Daoy (cell line): ENCODE measurements at regions not wholly inside any gene's neighbourhood (a gene's known extent, or its start where the extent isn't known, plus 50 kb on each side); places are given as distances from the start of the nearest gene placed in this dataset.
"Not testable (repeated sequence)": the region's sequence is repeated elsewhere in the genome, so short reads cannot be mapped to it uniquely, and the experiment has no call there.

Source experiments
- DNase-seq: peaks from one replicate; pipeline ENCODE4 v3.0.0-alpha.2; 2015; ENCODE audit warnings: low read depth

DNA sequence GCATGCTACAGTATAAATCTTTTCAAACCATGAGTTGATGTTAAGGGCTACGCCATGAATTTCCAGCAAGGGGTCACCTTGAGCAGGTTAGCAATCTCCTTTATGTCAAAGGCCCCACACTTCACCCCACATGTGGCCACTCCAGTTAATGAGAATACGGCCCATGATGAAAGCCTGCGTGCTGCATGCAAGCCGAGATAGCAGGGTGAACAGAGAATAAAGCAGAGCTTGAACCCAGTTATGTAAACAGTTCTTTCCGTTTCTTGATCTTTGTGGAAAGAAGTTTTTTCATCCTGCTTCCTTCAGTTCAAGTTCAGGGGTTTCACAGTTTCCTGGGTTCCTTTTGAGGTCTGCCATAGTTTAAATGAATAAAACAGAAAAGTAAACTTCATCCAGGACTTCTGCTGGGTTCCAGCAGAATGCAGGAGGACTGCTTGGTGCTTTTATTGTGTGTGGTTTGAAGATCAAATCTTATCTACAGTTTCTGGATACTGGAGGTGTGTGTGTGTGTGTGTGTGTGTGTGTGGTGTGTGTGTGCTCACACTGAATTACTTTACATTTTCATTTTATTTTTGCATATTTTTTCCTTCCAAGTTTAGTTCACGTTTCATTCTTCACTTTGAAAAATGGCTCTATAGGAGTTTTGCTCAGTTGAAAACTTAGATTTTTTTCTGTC, 87.1 kb downstream of the HMHB1 start:
- no peak for DNase-seq

- no peak for DNase-seq
Measured at GRCh38 chr5:143908959-143909358, 97.0 kb downstream of the HMHB1 start.

GRCh38 chr5:143913008-143913752, 101.2 kb downstream of the HMHB1 start:
- peak; percentile 76 for DNase-seq

DNA sequence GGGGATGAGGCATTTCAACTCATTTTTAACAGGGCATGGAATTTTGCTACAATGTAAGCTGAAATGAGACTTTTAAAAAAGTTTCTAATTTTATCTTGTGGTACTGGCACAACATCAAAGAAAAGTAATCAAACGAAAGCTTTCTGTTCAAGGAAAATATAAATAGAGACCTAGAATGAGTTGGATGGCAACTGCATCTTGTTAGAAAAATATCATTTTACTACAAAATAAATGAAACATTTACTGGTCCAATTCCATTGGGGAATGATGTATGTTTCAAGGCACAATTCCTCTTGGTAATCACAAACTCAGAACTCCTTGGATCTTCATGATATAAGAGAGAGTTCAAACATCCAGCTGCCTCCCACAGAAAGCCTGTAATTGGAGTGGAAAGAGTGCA, 102.8 kb downstream of the HMHB1 start:
- no peak for DNase-seq

- no peak for DNase-seq
Measured at GRCh38 chr5:143916451-143916850, 104.5 kb downstream of the HMHB1 start.

DNA sequence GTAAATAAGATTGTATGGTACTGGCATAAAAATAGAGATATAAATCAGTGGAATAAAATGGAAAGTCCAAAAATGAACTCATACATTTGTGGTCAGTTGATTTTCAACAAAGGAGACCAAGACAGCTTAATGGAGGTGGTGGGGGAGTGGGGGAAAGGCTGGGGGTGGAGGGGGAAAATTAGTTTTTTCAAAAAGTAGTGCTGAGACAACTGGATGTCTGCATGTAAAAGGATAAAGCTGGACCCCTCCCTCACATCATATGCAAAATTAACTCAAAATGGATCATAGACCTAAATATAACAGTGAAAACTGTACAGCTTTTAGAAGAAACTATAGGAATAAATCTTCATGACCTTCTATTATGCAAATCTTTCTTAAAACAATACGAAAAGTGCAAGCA, 107.0 kb downstream of the HMHB1 start:
- DNase-seq = no peak

GRCh38 chr5:143920772-143921171, 108.8 kb downstream of the HMHB1 start:
- no peak for DNase-seq

DNA sequence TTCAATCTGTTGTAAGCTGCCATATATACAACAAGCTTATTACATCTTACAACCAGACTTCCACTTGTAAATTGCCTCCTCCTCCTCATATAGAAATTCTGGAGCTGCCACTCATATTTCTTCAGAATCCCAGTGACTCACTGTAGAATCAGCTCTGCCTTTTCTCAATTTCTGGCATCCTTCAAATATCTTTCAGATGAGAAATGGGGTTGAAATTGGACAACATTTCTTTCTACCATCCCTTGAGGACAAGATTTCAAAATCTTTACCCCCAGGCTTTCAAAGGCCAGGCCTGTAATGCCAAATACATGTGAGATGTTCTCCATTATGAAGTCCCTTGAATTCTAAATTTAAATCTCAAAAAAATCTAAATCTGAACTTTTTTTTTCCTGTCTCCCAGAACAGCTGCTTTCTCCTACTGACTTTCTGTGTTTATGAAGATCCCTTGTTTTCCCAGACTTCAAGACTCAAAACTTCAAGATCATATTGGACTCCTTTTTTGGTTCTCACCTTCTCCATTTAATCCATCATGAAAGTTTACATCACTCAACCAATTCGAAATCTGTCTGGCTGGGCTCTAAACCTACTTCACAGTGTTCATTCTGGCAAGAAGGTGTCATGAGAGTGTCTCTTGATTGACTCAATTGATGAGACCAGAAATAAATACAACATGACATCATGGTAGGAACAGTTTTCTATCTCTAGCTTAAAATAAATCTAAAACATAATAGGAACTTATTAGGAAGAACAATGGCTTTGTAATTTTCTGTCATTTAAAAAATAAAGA, 109.8 kb downstream of the HMHB1 start:
- peak; percentile 42 for DNase-seq

DNA sequence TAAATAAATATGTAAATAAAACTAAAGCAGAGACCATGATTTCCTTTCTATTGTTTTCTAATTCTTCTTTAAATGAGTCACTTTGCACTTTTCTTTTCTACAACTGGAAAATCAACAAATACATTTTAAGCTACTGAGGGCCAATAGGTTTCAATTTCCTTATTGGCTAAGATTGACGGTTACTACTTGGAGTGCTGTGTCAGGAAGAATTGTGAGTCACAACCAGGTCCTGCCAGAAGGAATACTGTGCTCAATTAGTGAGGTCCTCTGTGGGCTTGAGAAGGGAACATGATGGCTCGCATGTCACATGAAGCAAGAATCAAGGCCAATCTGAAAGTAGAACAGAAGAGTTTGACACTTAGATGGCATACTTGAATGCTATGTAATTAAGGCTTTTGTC, 110.8 kb downstream of the HMHB1 start:
- peak; percentile 51 for DNase-seq

GRCh38 chr5:143923634-143924266, 111.8 kb downstream of the HMHB1 start:
- peak; percentile 49 for DNase-seq

DNA sequence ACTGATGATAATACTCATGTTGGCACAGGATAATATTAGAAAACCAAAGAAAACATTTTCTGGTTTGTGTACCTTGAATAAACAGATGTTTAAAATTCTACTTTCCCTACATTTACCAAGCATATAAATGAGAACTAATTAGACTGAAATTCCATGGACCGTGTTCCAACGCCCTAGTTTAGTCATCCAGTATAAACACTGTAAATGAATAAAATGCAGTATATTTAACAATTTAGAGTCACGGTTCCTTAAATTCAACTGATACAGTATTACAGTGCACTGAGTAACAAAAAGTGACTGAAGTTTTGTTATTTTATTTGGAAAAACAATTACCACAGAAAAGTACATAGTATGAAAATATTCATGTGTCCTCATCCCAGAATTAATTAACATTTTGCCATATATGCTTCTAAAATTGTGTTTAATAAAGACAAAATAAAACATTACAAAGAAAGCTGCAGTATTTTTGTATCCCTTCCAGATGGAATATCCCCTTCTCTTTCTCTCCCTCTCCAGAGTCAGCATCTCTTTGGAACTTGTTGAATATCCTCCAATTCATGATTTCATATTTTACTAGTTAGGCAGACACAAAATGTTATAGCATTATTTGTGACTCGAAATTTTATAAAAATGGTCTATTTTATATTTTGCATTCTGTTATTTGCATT, 112.5 kb downstream of the HMHB1 start:
- no peak for DNase-seq

- not testable (repeated sequence) for DNase-seq
Measured at GRCh38 chr5:143924979-143925325, 113.0 kb downstream of the HMHB1 start.

DNA sequence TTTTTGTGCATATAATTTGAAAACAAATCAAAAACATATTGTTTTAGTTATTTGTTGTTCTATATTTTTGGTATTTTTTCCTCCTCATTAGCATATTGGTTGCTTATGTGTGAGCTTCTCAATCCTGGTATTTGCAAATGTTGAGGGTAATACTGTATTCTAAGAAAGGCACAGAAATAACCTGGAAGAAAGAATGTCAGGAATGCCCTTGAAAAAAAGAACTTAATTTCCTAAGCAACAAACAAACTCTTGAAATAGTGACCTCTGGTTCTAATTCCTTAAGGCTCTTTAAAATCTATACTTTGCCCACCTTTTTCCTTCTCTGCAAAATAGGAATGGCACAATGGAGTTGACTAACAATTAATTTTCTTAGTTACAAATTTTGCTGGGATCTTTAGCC, 117.5 kb downstream of the HMHB1 start:
- no peak for DNase-seq

DNA sequence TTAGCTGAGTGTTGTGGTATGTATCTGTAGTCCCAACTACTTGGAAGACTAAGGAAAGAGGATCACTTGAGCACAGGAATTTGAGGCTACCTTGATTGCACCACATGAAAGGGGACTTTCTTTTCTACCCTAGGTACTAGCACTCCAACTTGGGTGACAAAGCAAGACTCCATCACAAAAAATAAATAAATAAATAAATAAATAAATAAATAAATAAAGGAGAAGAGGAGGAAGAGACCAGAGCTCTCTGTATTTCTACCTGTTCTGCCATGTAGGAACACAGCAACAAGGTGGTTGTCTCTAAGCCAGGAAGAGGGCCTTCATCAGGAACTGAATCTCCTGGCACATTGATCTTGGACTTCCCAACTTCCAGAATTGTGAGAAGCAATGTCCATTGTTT, 118.6 kb downstream of the HMHB1 start:
- no peak for DNase-seq

DNA sequence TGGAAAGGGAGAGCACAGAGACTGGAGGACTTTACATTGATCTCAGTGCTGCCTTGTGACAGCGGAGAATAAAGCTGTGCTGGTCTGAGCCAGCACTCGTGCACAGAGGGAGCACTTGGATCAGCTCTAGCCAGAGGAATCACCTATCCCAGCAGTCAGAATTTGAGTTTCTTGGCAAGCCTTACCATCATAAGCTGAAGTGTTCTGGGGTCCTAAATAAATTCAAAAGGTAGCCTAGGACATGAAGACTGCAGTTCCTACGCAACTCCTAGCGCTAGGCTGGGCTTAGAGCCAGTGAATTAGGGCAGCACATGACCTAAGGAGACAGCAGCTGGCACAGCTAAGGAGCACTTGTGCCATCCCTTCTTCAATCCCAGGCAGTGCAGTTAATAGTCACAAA, 119.5 kb downstream of the HMHB1 start:
- DNase-seq = no peak

- no peak for DNase-seq
Measured at GRCh38 chr5:143931986-143932385, 120.0 kb downstream of the HMHB1 start.

- no peak for DNase-seq
Measured at GRCh38 chr5:143932584-143932983, 120.6 kb downstream of the HMHB1 start.

GRCh38 chr5:143933451-143933850, 121.5 kb downstream of the HMHB1 start:
- no peak for DNase-seq

- no peak for DNase-seq
Measured at GRCh38 chr5:143934821-143935220, 122.9 kb downstream of the HMHB1 start.

DNA sequence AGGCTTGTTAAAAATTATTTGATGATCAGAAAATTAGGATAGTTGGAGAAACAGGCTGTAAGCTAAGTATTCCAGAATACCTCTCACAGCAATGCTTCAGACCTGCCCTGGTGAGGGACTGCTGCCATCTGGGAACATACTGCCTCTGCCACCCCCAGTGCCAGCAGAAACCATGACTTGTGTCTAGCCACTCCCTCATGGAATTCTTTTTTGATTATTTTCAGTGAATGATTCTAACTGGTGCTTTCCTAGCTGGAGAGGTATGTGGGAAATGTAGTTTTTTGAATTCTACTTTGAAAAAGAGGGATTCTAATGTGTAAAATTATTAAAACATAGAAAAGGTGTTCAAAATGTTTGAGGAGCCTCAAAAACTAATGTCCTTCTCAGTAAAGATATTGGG, 126.3 kb downstream of the HMHB1 start:
- DNase-seq = no peak

- no peak for DNase-seq
Measured at GRCh38 chr5:143946837-143947236, 134.9 kb downstream of the HMHB1 start.

- DNase-seq = no peak
Measured at GRCh38 chr5:143947313-143947712, 135.4 kb downstream of the HMHB1 start.
